H9 (cell line): ENCODE measurements at regions not wholly inside any gene's neighbourhood (a gene's known extent, or its start where the extent isn't known, plus 50 kb on each side); places are given as distances from the start of the nearest gene placed in this dataset.

Experiments used
- DNase-seq: peaks from one replicate; pipeline ENCODE4 v3.0.0-alpha.2; 2017
- H2AFZ ChIP-seq: one replicate; pipeline ENCODE4 v1.6.1; 2013; ENCODE audit warnings: mild to moderate bottlenecking, low read length, control low read depth, moderate library complexity
- H2AK5ac ChIP-seq: 2 replicates; pipeline ENCODE4 v1.6.1; 2013; ENCODE audit warnings: low read length, control low read depth, mixed read lengths; ENCODE audit not compliant: insufficient read length
- H2BK120ac ChIP-seq: one replicate; pipeline ENCODE4 v1.6.1; 2013; ENCODE audit warnings: low read depth, mild to moderate bottlenecking, low read length, control low read depth, inconsistent platforms; ENCODE audit not compliant: poor library complexity, severe bottlenecking
- H2BK12ac ChIP-seq: 2 replicates; pipeline ENCODE4 v1.6.1; 2013; ENCODE audit warnings: low read length, control low read depth, mixed read lengths, low read depth; ENCODE audit not compliant: insufficient read length
- H2BK15ac ChIP-seq: 2 replicates; pipeline ENCODE4 v1.6.1; 2013; ENCODE audit warnings: low read depth, low read length, control low read depth
- H2BK20ac ChIP-seq: one replicate; pipeline ENCODE4 v1.6.1; 2013; ENCODE audit warnings: low read depth, mild to moderate bottlenecking, low read length, control low read depth, inconsistent platforms; ENCODE audit not compliant: poor library complexity, severe bottlenecking
- H2BK5ac ChIP-seq: 2 replicates; pipeline ENCODE4 v1.6.1; 2013; ENCODE audit warnings: low read length, control low read depth, mixed read lengths; ENCODE audit not compliant: insufficient read length
- H3K14ac ChIP-seq: 2 replicates; pipeline ENCODE4 v1.6.1; 2013; ENCODE audit warnings: low read length, control low read depth; ENCODE audit not compliant: insufficient read depth
- H3K18ac ChIP-seq: 2 replicates; pipeline ENCODE4 v1.6.1; 2013; ENCODE audit warnings: low read depth, mild to moderate bottlenecking, mixed read lengths, low read length, control low read depth; ENCODE audit not compliant: insufficient read length
- H3K23ac ChIP-seq: 2 replicates; pipeline ENCODE4 v1.6.1; 2013; ENCODE audit warnings: low read length, control low read depth, mixed read lengths, low read depth; ENCODE audit not compliant: insufficient read length
- H3K23me2 ChIP-seq: 2 replicates; pipeline ENCODE4 v1.6.1; 2013; ENCODE audit warnings: low read depth, mild to moderate bottlenecking, mixed read lengths, low read length, control low read depth; ENCODE audit not compliant: insufficient read length, poor library complexity, severe bottlenecking
- H3K27ac ChIP-seq: 2 replicates; pipeline ENCODE4 v1.5.1; 2013; ENCODE audit warnings: low read length, control low read depth, mixed read lengths, low read depth; ENCODE audit not compliant: insufficient read length
- H3K27me3 ChIP-seq: 2 replicates; pipeline ENCODE4 v1.6.1; 2013; ENCODE audit warnings: low read length, control low read depth, inconsistent platforms; ENCODE audit not compliant: insufficient read depth
- H3K4ac ChIP-seq: 2 replicates; pipeline ENCODE4 v1.6.1; 2013; ENCODE audit warnings: low read depth, mild to moderate bottlenecking, control low read depth, inconsistent platforms, low read length, moderate library complexity
- H3K4me1 ChIP-seq: 2 replicates; pipeline ENCODE4 v1.6.1; 2013; ENCODE audit warnings: low read length, control low read depth, inconsistent platforms; ENCODE audit not compliant: insufficient read depth
- H3K4me2 ChIP-seq: 2 replicates; pipeline ENCODE4 v1.6.1; 2013; ENCODE audit warnings: low read length, control low read depth, mixed read lengths; ENCODE audit not compliant: insufficient read length, insufficient read depth
- H3K56ac ChIP-seq: 2 replicates; pipeline ENCODE4 v1.6.1; 2013; ENCODE audit warnings: low read depth, mild to moderate bottlenecking, mixed read lengths, low read length, control low read depth; ENCODE audit not compliant: insufficient read length
- H3K79me1 ChIP-seq: 2 replicates; pipeline ENCODE4 v1.6.1; 2013; ENCODE audit warnings: low read depth, mild to moderate bottlenecking, moderate library complexity, low read length, control low read depth, inconsistent platforms; ENCODE audit not compliant: insufficient read depth, poor library complexity, severe bottlenecking
- H3K79me2 ChIP-seq: 2 replicates; pipeline ENCODE4 v1.6.1; 2013; ENCODE audit warnings: low read length, control low read depth, inconsistent platforms; ENCODE audit not compliant: insufficient read depth
- H3K9ac ChIP-seq: 2 replicates; pipeline ENCODE4 v1.6.1; 2013; ENCODE audit warnings: low read length, control low read depth, mixed read lengths; ENCODE audit not compliant: insufficient read length; ENCODE audit errors: extremely low read depth
- H3K9me3 ChIP-seq: one replicate; pipeline ENCODE4 v1.6.1; 2013; ENCODE audit warnings: low read depth, low read length, inconsistent platforms; ENCODE audit not compliant: control insufficient read depth
- H3T11ph ChIP-seq: one replicate; pipeline ENCODE4 v1.6.1; 2013; ENCODE audit warnings: mild to moderate bottlenecking, low read length, control low read depth, inconsistent platforms
- H4K20me1 ChIP-seq: one replicate; pipeline ENCODE4 v1.6.1; 2013; ENCODE audit not compliant: control insufficient read depth, insufficient read length, insufficient read depth
- H4K5ac ChIP-seq: 2 replicates; pipeline ENCODE4 v1.6.1; 2013; ENCODE audit warnings: low read depth, mild to moderate bottlenecking, mixed read lengths, low read length, control low read depth; ENCODE audit not compliant: insufficient read length
- H4K8ac ChIP-seq: replicated peaks from 2 replicates; pipeline ENCODE4 v1.6.1; 2013; ENCODE audit warnings: low read length, control low read depth, mixed read lengths, low read depth; ENCODE audit not compliant: insufficient read length
- H4K91ac ChIP-seq: 2 replicates; pipeline ENCODE4 v1.6.1; 2013; ENCODE audit warnings: low read depth, mild to moderate bottlenecking, moderate library complexity, mixed read lengths, low read length, control low read depth; ENCODE audit not compliant: insufficient read length
- H3K27ac Mint-ChIP-seq, 3 experiments: 2 replicates in 2 of 3; 3 replicates in 1 of 3; pipeline ENCODE4 v1.8.0; 2020 to 2021; ENCODE audit warnings: mixed read lengths in 3 of 3, mild to moderate bottlenecking in 1 of 3, moderate library complexity in 1 of 3
- H3K27me3 Mint-ChIP-seq: 2 replicates; pipeline ENCODE4 v1.8.0; 2021; ENCODE audit warnings: low read depth, mild to moderate bottlenecking, moderate library complexity, mixed read lengths
- H3K36me3 Mint-ChIP-seq, 3 experiments: 2 replicates in 2 of 3; 3 replicates in 1 of 3; pipeline ENCODE4 v1.8.0; 2020 to 2021; ENCODE audit warnings: low read depth in 3 of 3, mixed read lengths in 3 of 3; ENCODE audit not compliant: insufficient read depth in 1 of 3
- H3K4me1 Mint-ChIP-seq, 2 experiments: 2 replicates each; pipeline ENCODE4 v1.8.0; 2020; ENCODE audit warnings: mixed read lengths in 2 of 2
- H3K4me3 Mint-ChIP-seq, 2 experiments: 2 replicates in 1 of 2; 3 replicates in 1 of 2; pipeline ENCODE4 v1.8.0; 2020 to 2021; ENCODE audit warnings: mild to moderate bottlenecking in 2 of 2, mixed read lengths in 2 of 2, moderate library complexity in 1 of 2
- H3K9me3 Mint-ChIP-seq, 2 experiments: 2 replicates in 1 of 2; 3 replicates in 1 of 2; pipeline ENCODE4 v1.8.0; 2020; ENCODE audit warnings: mild to moderate bottlenecking in 2 of 2, mixed read lengths in 2 of 2, moderate library complexity in 1 of 2
- CTCF ChIP-seq: fragments of 200-600 bp; sonication (generic); conservative IDR thresholded peaks from 3 replicates; pipeline ENCODE4 v1.8.0; 2021; ENCODE audit warnings: antibody characterized with exemption, mild to moderate bottlenecking
- WGBS: extraction: QIAGEN DNeasy Blood & Tissue Kit; methylation state at CpG from one replicate; pipeline ENCODE4 v1.1.7; 2013; ENCODE audit warnings: missing lambda C conversion rate, low lambda C conversion rate, mixed read lengths; ENCODE audit not compliant: insufficient read length; ENCODE audit errors: extremely low coverage; 5-methylcytosine and 5-hydroxymethylcytosine counted together

GRCh38 chr14:85390236-85390635, 139.7 kb upstream of the FLRT2 start:
- Histone ChIP-seq H2BK120ac (no peak overlapping the region), H2BK12ac (no peak overlapping the region), H3K14ac (no peak overlapping the region), H2BK5ac (no peak overlapping the region), H4K5ac (no peak overlapping the region), H2BK15ac (no peak overlapping the region), H3K23ac (no peak overlapping the region), H3K79me2 (no peaks in the 10 kb centered on the region), H3K27me3 (no peaks in the 10 kb centered on the region), H3K27ac (no peak overlapping the region), H2BK20ac (no peak overlapping the region), H3K56ac (no peak overlapping the region), H3K4ac (no peak overlapping the region), H4K20me1 (no peaks in the 10 kb centered on the region), H4K91ac (no peak overlapping the region), H3K18ac (no peak overlapping the region), H3K23me2 (no peaks in the 10 kb centered on the region), H3K79me1 (no peaks in the 10 kb centered on the region), H3K4me1 (no peaks in the 10 kb centered on the region), H2AFZ (no peak overlapping the region), H2AK5ac (no peak overlapping the region), H4K8ac (no peak overlapping the region), H3K9ac (no peak overlapping the region), H3T11ph (no peak overlapping the region), H3K9me3 (no peaks in the 10 kb centered on the region), H3K4me2 (no peak overlapping the region)
- Mint-ChIP-seq H3K27me3 (no peaks in the 10 kb centered on the region), H3K9me3 (no peaks in the 10 kb centered on the region), H3K4me3 (no peak overlapping the region), H3K36me3 (no peaks in the 10 kb centered on the region), H3K27ac (no peak overlapping the region), H3K4me1 (0 out of 4 replicates have a peak, but pooled peaks cover 0 to 3% of the 10 kb centered on the region in 2 experiments)
- no peak for DNase-seq
- WGBS, result no CpG with 5 or more reads among the region's 5 CpGs
- TF ChIP-seq CTCF, result no peak
